HCT116 (cell line): ENCODE measurements at regions not wholly inside any gene's neighbourhood (a gene's known extent, or its start where the extent isn't known, plus 50 kb on each side); places are given as distances from the start of the nearest gene placed in this dataset.
"Not testable (repeated sequence)": the region's sequence is repeated elsewhere in the genome, so short reads cannot be mapped to it uniquely, and the experiment has no call there.

ENCODE experiments used
- ATAC-seq: fragments of 200-7000 bp; cut with Tn5 transposase; 2 replicates; pipeline ENCODE4 v1.9.1; 2020; ENCODE audit warnings: mild to moderate bottlenecking, moderate library complexity
- BruUV-seq: library from RNA; stranded (reverse); fragments of 400-500 nt; replicated peaks from 2 replicates; lab custom pipeline; 2021; lab: Mats Ljungman, UMichigan
- CTCF ChIA-PET: fragments of 300-600 bp; sonication (Branson Sonifier 250); formaldehyde crosslinking; loops from one replicate; lab custom pipeline; 2021; ENCODE audit warnings: antibody characterized with exemption; lab: Charles Lee
- POLR2A ChIA-PET: fragments of 300-600, 350-600 bp; sonication (Branson Sonifier 250); formaldehyde crosslinking; loops from one replicate; lab custom pipeline; 2021; ENCODE audit warnings: antibody characterized with exemption; lab: Charles Lee
- RAD21 ChIA-PET, 2 experiments: fragments of 300-600 bp; sonication (Branson Sonifier 250); formaldehyde crosslinking; loops; one replicate each; lab custom pipeline; 2023; ENCODE audit warnings: low total read pairs in 2 of 2; ENCODE audit not compliant: uncharacterized antibody in 2 of 2, unreplicated experiment in 2 of 2, low non-redundant PET in 1 of 2; lab: Charles Lee
- DNase-seq: peaks from one replicate; pipeline ENCODE4 v3.0.0-alpha.2; 2010; ENCODE audit warnings: low read depth, low spot score
- H2AFZ ChIP-seq: fragments of 200-600 bp; shearing (Covaris generic), sonication (generic); 2 replicates; pipeline ENCODE4 v1.6.1; 2017; ENCODE audit warnings: low read depth, mixed run types, mixed read lengths, antibody characterized with exemption, low read length; ENCODE audit not compliant: poor library complexity, severe bottlenecking
- H3K27ac ChIP-seq: 2 replicates; pipeline ENCODE4 v1.5.1; 2012; ENCODE audit warnings: low read depth, low read length
- H3K27me3 ChIP-seq: fragments of 200-600 bp; sonication (generic); 2 replicates; pipeline ENCODE4 v1.6.1; 2016; ENCODE audit warnings: mixed run types, low read length, mixed read lengths; ENCODE audit not compliant: insufficient read depth
- H3K36me3 ChIP-seq, 2 experiments: fragments of 200-500 bp in 1 of 2; fragments of 200-600 bp in 1 of 2; sonication (Bioruptor generic) in 1 of 2; sonication (generic) in 1 of 2; 2 replicates each; pipeline versions ENCODE4 v1.5.1 to v1.6.1; 2014 to 2016; ENCODE audit warnings: low read length in 2 of 2, inconsistent platforms in 1 of 2, mixed read lengths in 1 of 2, mixed run types in 1 of 2; ENCODE audit not compliant: insufficient read depth in 2 of 2, control insufficient read depth in 1 of 2
- H3K4me1 ChIP-seq, 2 experiments: fragments of 200-600 bp in 1 of 2; sonication (generic) in 1 of 2; 2 replicates each; pipeline versions ENCODE4 v1.5.1 to v1.6.1; 2012 to 2017; ENCODE audit warnings: low read length in 2 of 2, inconsistent platforms in 1 of 2, mild to moderate bottlenecking in 1 of 2, mixed read lengths in 1 of 2, mixed run types in 1 of 2, moderate library complexity in 1 of 2; ENCODE audit not compliant: insufficient read depth in 2 of 2, control insufficient read depth in 1 of 2
- H3K4me2 ChIP-seq: fragments of 200-600 bp; sonication (generic); 2 replicates; pipeline ENCODE4 v1.6.1; 2017; ENCODE audit warnings: mixed run types, low read length, mixed read lengths
- H3K4me3 ChIP-seq, 2 experiments: fragments of 200-600 bp in 1 of 2; sonication (generic) in 1 of 2; replicated peaks in 1 of 2; 2 replicates each; pipeline ENCODE4 v1.5.1; 2011 to 2016; ENCODE audit warnings: low read length in 2 of 2, control low read depth in 1 of 2, low read depth in 1 of 2, mild to moderate bottlenecking in 1 of 2, mixed read lengths in 1 of 2, mixed run types in 1 of 2
- H3K79me2 ChIP-seq: fragments of 200-600 bp; sonication (generic); 2 replicates; pipeline ENCODE4 v1.6.1; 2017; ENCODE audit warnings: mild to moderate bottlenecking, mixed run types, low read length, moderate library complexity, mixed read lengths; ENCODE audit not compliant: insufficient read depth
- H3K9ac ChIP-seq: fragments of 200-600 bp; sonication (generic); 2 replicates; pipeline ENCODE4 v1.6.1; 2016; ENCODE audit warnings: low read length, mixed read lengths
- H3K9me2 ChIP-seq: fragments of 200-600 bp; sonication (generic), shearing (Covaris generic); 2 replicates; pipeline ENCODE4 v1.6.1; 2017; ENCODE audit warnings: mixed run types, mild to moderate bottlenecking, moderate library complexity; ENCODE audit not compliant: insufficient read depth
- H3K9me3 ChIP-seq, 2 experiments: fragments of 200-500 bp in 1 of 2; fragments of 200-600 bp in 1 of 2; sonication (Bioruptor generic) in 1 of 2; sonication (generic) in 1 of 2; 2 replicates each; pipeline ENCODE4 v1.6.1; 2014 to 2017; ENCODE audit warnings: low read length in 2 of 2, mixed read lengths in 2 of 2, inconsistent platforms in 1 of 2, low read depth in 1 of 2, mild to moderate bottlenecking in 1 of 2, mixed run types in 1 of 2, moderate library complexity in 1 of 2; ENCODE audit not compliant: control insufficient read depth in 1 of 2, insufficient read depth in 1 of 2
- H4K20me1 ChIP-seq: fragments of 200-600 bp; sonication (generic), shearing (Covaris generic); 2 replicates; pipeline ENCODE4 v1.6.1; 2017; ENCODE audit warnings: mixed run types, mild to moderate bottlenecking, moderate library complexity; ENCODE audit not compliant: insufficient read depth
- CEBPB ChIP-seq: IDR thresholded peaks from 2 replicates; pipeline ENCODE4 v1.6.1; 2012; ENCODE audit warnings: low read depth
- ELF1 ChIP-seq: IDR thresholded peaks from 2 replicates; pipeline ENCODE4 v1.6.1; 2012; ENCODE audit warnings: low read depth, borderline replicate concordance
- JUND ChIP-seq: IDR thresholded peaks from 2 replicates; pipeline ENCODE4 v1.6.1; 2012
- POLR2AphosphoS5 ChIP-seq: IDR thresholded peaks from 2 replicates; pipeline ENCODE4 v1.6.1; 2011; ENCODE audit warnings: mild to moderate bottlenecking, low read depth, low read length, moderate library complexity
- ZNF274 ChIP-seq: fragments of 200-500 bp; sonication (Bioruptor generic); IDR thresholded peaks from 2 replicates; pipeline ENCODE4 v1.6.1; 2014; ENCODE audit warnings: mild to moderate bottlenecking, low read depth, low read length, inconsistent platforms
- intact Hi-C: fragments of 100-400 bp; cut with micrococcal nuclease; formaldehyde crosslinking; loops from 2 replicates; pipeline ENCODE4 v1.10.0; 2022
- TF ChIP-seq, protein P1 (sequence below): IDR thresholded peaks from 2 replicates; pipeline ENCODE4 v1.6.1; 2012
- TF ChIP-seq, protein P2 (sequence below): IDR thresholded peaks from 2 replicates; pipeline ENCODE4 v1.6.1; 2012; ENCODE audit warnings: low read depth

DNA sequence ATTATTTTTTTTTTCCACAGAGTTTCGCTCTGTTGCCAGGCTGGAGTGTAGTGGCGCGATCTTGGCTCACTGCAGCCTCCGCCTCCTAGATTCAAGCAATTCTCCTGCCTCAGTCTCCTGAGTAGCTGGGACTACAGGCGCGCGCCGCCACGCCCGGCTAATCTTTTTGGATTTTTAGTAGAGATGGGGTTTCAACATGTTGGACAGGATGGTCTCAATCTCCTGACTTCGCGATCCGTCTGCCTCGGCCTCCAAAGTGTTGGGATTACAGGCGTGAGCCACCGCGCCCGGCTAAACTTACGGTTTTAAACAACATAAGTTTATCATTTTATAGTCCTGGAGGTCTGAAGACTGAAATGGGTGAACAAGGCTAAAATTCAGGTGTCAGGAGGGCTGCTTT is 133.9 kb downstream of the AREG start:
- H2AFZ ChIP-seq, H3K4me3 ChIP-seq, POLR2A ChIA-PET, H3K79me2 ChIP-seq, H3K9me2 ChIP-seq, H3K9ac ChIP-seq, H4K20me1 ChIP-seq, ATAC-seq, H3K27ac ChIP-seq, BruUV-seq, DNase-seq, H3K27me3 ChIP-seq, CTCF ChIA-PET, H3K9me3 ChIP-seq, H3K4me2 ChIP-seq, RAD21 ChIA-PET, intact Hi-C loops, H3K36me3 ChIP-seq: not testable (repeated sequence)
- peaks cover 6 to 12% of the 10 kb centered on the region in 2 experiments; a peak in 2 of 4 replicates for H3K4me1 ChIP-seq

DNA sequence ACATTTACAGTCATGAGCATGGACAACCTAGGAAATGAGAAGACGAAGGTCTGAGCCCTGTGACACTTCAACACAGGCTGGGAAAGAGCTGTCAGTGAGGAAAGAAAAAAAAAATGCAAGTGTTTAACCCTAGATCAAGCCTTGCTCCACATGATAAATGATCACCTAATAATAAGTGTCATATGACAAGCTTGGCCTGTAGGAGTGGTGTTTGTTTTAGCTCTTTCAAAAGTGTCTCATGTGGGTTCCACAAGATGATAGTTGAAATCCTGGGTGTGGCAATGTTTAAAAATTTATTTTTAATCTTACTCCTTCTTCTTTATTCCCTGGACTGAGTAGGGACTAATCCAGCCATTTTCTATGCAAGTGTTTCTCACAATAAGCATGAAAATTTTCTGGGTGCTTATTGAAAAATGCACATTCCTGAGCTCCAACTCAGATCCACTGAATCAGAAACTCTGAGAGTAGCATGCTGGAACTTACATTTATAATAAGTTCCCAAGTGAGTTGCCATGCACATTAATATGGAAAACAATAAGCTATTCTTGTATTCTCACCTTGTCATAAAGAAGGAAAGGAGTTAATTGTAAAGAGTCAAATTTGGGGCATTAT is 138.3 kb downstream of the AREG start:
- ATAC-seq (no peak), DNase-seq (no peak)
- Histone ChIP-seq H3K4me2 (no peak overlapping the region), H3K27me3 (no peaks in the 10 kb centered on the region), H3K9ac (no peak overlapping the region), H3K9me3 (no peaks in the 10 kb centered on the region), H3K36me3 (no peaks in the 10 kb centered on the region), H3K27ac (no peak overlapping the region), H3K4me1 (peaks cover 6 to 15% of the 10 kb centered on the region in 2 experiments; a peak in 2 of 4 replicates), H3K79me2 (no peaks in the 10 kb centered on the region), H3K4me3 (no peak overlapping the region), H2AFZ (no peak overlapping the region), H4K20me1 (no peaks in the 10 kb centered on the region), H3K9me2 (no peaks in the 10 kb centered on the region)
- intact Hi-C loops, result no loop called here
- ChIA-PET POLR2A (interaction anchor here (0.6 kb wide), 1 partner anchor 82 kb away, joined by 4 read pairs; no protein-coding TSS in a partner anchor), RAD21 (no interaction called here), CTCF (no interaction called here)
- TF ChIP-seq POLR2AphosphoS5 (no peak), CEBPB (no peak), ZNF274 (no peak), ELF1 (no peak), JUND (no peak)
- TF ChIP-seq, protein P1, sequence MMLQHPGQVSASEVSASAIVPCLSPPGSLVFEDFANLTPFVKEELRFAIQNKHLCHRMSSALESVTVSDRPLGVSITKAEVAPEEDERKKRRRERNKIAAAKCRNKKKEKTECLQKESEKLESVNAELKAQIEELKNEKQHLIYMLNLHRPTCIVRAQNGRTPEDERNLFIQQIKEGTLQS, result no peak
- TF ChIP-seq, protein P2, sequence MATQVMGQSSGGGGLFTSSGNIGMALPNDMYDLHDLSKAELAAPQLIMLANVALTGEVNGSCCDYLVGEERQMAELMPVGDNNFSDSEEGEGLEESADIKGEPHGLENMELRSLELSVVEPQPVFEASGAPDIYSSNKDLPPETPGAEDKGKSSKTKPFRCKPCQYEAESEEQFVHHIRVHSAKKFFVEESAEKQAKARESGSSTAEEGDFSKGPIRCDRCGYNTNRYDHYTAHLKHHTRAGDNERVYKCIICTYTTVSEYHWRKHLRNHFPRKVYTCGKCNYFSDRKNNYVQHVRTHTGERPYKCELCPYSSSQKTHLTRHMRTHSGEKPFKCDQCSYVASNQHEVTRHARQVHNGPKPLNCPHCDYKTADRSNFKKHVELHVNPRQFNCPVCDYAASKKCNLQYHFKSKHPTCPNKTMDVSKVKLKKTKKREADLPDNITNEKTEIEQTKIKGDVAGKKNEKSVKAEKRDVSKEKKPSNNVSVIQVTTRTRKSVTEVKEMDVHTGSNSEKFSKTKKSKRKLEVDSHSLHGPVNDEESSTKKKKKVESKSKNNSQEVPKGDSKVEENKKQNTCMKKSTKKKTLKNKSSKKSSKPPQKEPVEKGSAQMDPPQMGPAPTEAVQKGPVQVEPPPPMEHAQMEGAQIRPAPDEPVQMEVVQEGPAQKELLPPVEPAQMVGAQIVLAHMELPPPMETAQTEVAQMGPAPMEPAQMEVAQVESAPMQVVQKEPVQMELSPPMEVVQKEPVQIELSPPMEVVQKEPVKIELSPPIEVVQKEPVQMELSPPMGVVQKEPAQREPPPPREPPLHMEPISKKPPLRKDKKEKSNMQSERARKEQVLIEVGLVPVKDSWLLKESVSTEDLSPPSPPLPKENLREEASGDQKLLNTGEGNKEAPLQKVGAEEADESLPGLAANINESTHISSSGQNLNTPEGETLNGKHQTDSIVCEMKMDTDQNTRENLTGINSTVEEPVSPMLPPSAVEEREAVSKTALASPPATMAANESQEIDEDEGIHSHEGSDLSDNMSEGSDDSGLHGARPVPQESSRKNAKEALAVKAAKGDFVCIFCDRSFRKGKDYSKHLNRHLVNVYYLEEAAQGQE, result no peak
- BruUV-seq, result no TSS peak
